IMR-90 (cell line): ENCODE measurements at regions not wholly inside any gene's neighbourhood (a gene's known extent, or its start where the extent isn't known, plus 50 kb on each side); places are given as distances from the start of the nearest gene placed in this dataset.

Experiments
- ATAC-seq: fragments of 200-7000 bp; cut with Tn5 transposase; 2 replicates; pipeline ENCODE4 v1.9.1; 2020; ENCODE audit warnings: low read depth, mild to moderate bottlenecking, moderate library complexity
- BruUV-seq: library from RNA; stranded (reverse); fragments of 400-500 nt; replicated peaks from 2 replicates; lab custom pipeline; 2021; lab: Mats Ljungman, UMichigan
- CTCF ChIA-PET: fragments of 300-600 bp; formaldehyde crosslinking; extraction: SDS; loops from one replicate; lab custom pipeline; 2021; ENCODE audit warnings: antibody characterized with exemption; lab: Yijun Ruan, JAX
- POLR2A ChIA-PET: fragments of 300-600 bp; sonication (Branson Sonifier 250); formaldehyde crosslinking; loops from one replicate; lab custom pipeline; 2022; ENCODE audit warnings: antibody characterized with exemption; ENCODE audit not compliant: unreplicated experiment; lab: Charles Lee
- DNase-seq: peaks from one replicate; pipeline ENCODE4 v3.0.0; 2013
- H2AFZ ChIP-seq: replicated peaks from 2 replicates; pipeline ENCODE3; 2013; ENCODE audit warnings: low read length, mild to moderate bottlenecking; ENCODE audit not compliant: poor library complexity
- H2AK5ac ChIP-seq: 2 replicates; pipeline ENCODE4 v1.6.1; 2013; ENCODE audit warnings: low read depth, low read length, inconsistent platforms
- H2AK9ac ChIP-seq: replicated peaks from 2 replicates; pipeline ENCODE3; 2013; ENCODE audit warnings: mild to moderate bottlenecking, low read depth, low read length, moderate library complexity; ENCODE audit not compliant: poor library complexity
- H2BK120ac ChIP-seq: 2 replicates; pipeline ENCODE4 v1.6.1; 2013; ENCODE audit warnings: low read depth, low read length, inconsistent platforms
- H2BK15ac ChIP-seq: 3 replicates; pipeline ENCODE4 v1.6.1; 2013; ENCODE audit warnings: low read depth, low read length, inconsistent platforms
- H2BK20ac ChIP-seq: 2 replicates; pipeline ENCODE4 v1.6.1; 2013; ENCODE audit warnings: low read depth, mild to moderate bottlenecking, inconsistent platforms, low read length, moderate library complexity
- H2BK5ac ChIP-seq: 2 replicates; pipeline ENCODE4 v1.6.1; 2013; ENCODE audit warnings: mild to moderate bottlenecking, low read depth, low read length, inconsistent platforms; ENCODE audit not compliant: poor library complexity, severe bottlenecking
- H3K14ac ChIP-seq: replicated peaks from 2 replicates; pipeline ENCODE4 v1.6.1; 2013; ENCODE audit warnings: low read depth, low read length, inconsistent platforms
- H3K18ac ChIP-seq: 2 replicates; pipeline ENCODE4 v1.6.1; 2013; ENCODE audit warnings: low read depth, low read length, control low read depth
- H3K23ac ChIP-seq: 2 replicates; pipeline ENCODE4 v1.6.1; 2013; ENCODE audit warnings: low read depth, low read length, inconsistent platforms
- H3K27ac ChIP-seq: 2 replicates; pipeline ENCODE4 v1.5.1; 2013; ENCODE audit warnings: mild to moderate bottlenecking, control low read depth, low read length; ENCODE audit not compliant: insufficient read depth
- H3K27me3 ChIP-seq: 2 replicates; pipeline ENCODE4 v1.6.1; 2013; ENCODE audit warnings: low read length; ENCODE audit not compliant: control insufficient read depth, insufficient read depth
- H3K36me3 ChIP-seq: 2 replicates; pipeline ENCODE4 v1.6.1; 2013; ENCODE audit warnings: low read length, mixed read lengths; ENCODE audit not compliant: control insufficient read depth, insufficient read depth
- H3K4ac ChIP-seq: 2 replicates; pipeline ENCODE4 v1.6.1; 2013; ENCODE audit warnings: low read depth, low read length, inconsistent platforms
- H3K4me1 ChIP-seq: 2 replicates; pipeline ENCODE4 v1.6.1; 2013; ENCODE audit warnings: low read length, mixed read lengths; ENCODE audit not compliant: control insufficient read depth, insufficient read depth
- H3K4me2 ChIP-seq: 2 replicates; pipeline ENCODE4 v1.6.1; 2013; ENCODE audit warnings: low read depth, mild to moderate bottlenecking, control low read depth, low read length, moderate library complexity
- H3K4me3 ChIP-seq: 2 replicates; pipeline ENCODE4 v1.5.1; 2013; ENCODE audit warnings: low read depth, mild to moderate bottlenecking, control low read depth, low read length, moderate library complexity; ENCODE audit not compliant: insufficient read depth
- H3K56ac ChIP-seq: 2 replicates; pipeline ENCODE4 v1.6.1; 2013; ENCODE audit warnings: low read length, inconsistent platforms; ENCODE audit not compliant: insufficient read depth; ENCODE audit errors: extremely low read depth
- H3K79me1 ChIP-seq, 2 experiments: 2 replicates each; pipeline ENCODE4 v1.6.1; 2013; ENCODE audit warnings: low read length in 2 of 2, inconsistent platforms in 1 of 2, low read depth in 1 of 2
- H3K9ac ChIP-seq: 2 replicates; pipeline ENCODE4 v1.6.1; 2013; ENCODE audit warnings: low read depth, low read length, control low read depth
- H3K9me1 ChIP-seq: 2 replicates; pipeline ENCODE4 v1.6.1; 2013; ENCODE audit warnings: low read length, inconsistent platforms; ENCODE audit not compliant: insufficient read depth
- H3K9me3 ChIP-seq: 2 replicates; pipeline ENCODE4 v1.6.1; 2013; ENCODE audit warnings: low read length; ENCODE audit not compliant: control insufficient read depth, insufficient read depth
- H4K20me1 ChIP-seq: 2 replicates; pipeline ENCODE4 v1.6.1; 2013; ENCODE audit warnings: low read length, inconsistent platforms; ENCODE audit not compliant: insufficient read depth
- H4K5ac ChIP-seq: 2 replicates; pipeline ENCODE4 v1.6.1; 2013; ENCODE audit warnings: mild to moderate bottlenecking, low read depth, low read length, control low read depth
- H4K8ac ChIP-seq, 2 experiments: 2 replicates each; pipeline ENCODE4 v1.6.1; 2013; ENCODE audit warnings: low read depth in 2 of 2, low read length in 2 of 2, control low read depth in 1 of 2, inconsistent platforms in 1 of 2
- H4K91ac ChIP-seq: 2 replicates; pipeline ENCODE4 v1.6.1; 2013; ENCODE audit warnings: low read depth, low read length, inconsistent platforms; ENCODE audit not compliant: insufficient read depth
- ELK1 ChIP-seq: fragments of 150-350 bp; IDR thresholded peaks from 2 replicates; pipeline ENCODE4 v1.6.1; 2016; ENCODE audit warnings: low read depth, mild to moderate bottlenecking, low read length, moderate library complexity, borderline replicate concordance
- MAFK ChIP-seq: IDR thresholded peaks from 2 replicates; pipeline ENCODE4 v1.6.1; 2012; ENCODE audit warnings: low read depth, low read length, improper control_type of control experiment
- MAZ ChIP-seq: IDR thresholded peaks from 2 replicates; pipeline ENCODE4 v1.6.1; 2012; ENCODE audit warnings: low read depth, mild to moderate bottlenecking, low read length, improper control_type of control experiment, moderate library complexity, borderline replicate concordance
- RAD21 ChIP-seq: IDR thresholded peaks from 2 replicates; pipeline ENCODE4 v1.6.1; 2012; ENCODE audit warnings: low read length, improper control_type of control experiment
- RCOR1 ChIP-seq: IDR thresholded peaks from 2 replicates; pipeline ENCODE4 v1.6.1; 2012; ENCODE audit warnings: mild to moderate bottlenecking, low read length, improper control_type of control experiment; ENCODE audit not compliant: insufficient replicate concordance
- RFX5 ChIP-seq: IDR thresholded peaks from 2 replicates; pipeline ENCODE4 v1.8.0; 2012; ENCODE audit warnings: low read depth, mild to moderate bottlenecking, low read length, moderate library complexity
- WGBS, 2 experiments: methylation state at CpG; one replicate each; pipeline versions ENCODE4 v1.1.5 to v1.1.7; 2013; ENCODE audit warnings: missing lambda C conversion rate in 2 of 2; ENCODE audit not compliant: insufficient read length in 1 of 2; ENCODE audit errors: extremely low coverage in 2 of 2; 5-methylcytosine and 5-hydroxymethylcytosine counted together
- dilution Hi-C: fragments of 300-500 bp; cut with HindIII; formaldehyde crosslinking; loops from one replicate; pipeline ENCODE4 v1.14.3; 2018; ENCODE audit warnings: low sequenced_read_pairs; ENCODE audit not compliant: unreplicated experiment
- in situ Hi-C: fragments of 300-500 bp; cut with MboI; formaldehyde crosslinking; loops from 3 replicates; pipeline ENCODE4 v1.14.3; 2019; ENCODE audit warnings: low sequenced_read_pairs, inconsistent platforms, mixed read lengths
- intact Hi-C: fragments of 100-400 bp; cut with micrococcal nuclease; formaldehyde crosslinking; loops from 2 replicates; pipeline ENCODE4 v1.10.0; 2022

- Histone ChIP-seq H3K79me1 (no peaks in the 10 kb centered on the region), H3K9me3 (no peaks in the 10 kb centered on the region), H4K91ac (no peak overlapping the region), H3K27me3 (peaks cover 29% of the 10 kb centered on the region), H2BK20ac (no peak overlapping the region), H2AK9ac (no peak overlapping the region), H2AFZ (no peak overlapping the region), H3K36me3 (no peaks in the 10 kb centered on the region), H3K18ac (no peak overlapping the region), H3K23ac (no peak overlapping the region), H3K9ac (no peak overlapping the region), H2BK15ac (no peak overlapping the region), H3K4me3 (no peak overlapping the region), H3K14ac (no peak overlapping the region), H3K4me2 (no peak overlapping the region), H3K4ac (no peak overlapping the region), H3K9me1 (no peaks in the 10 kb centered on the region), H4K20me1 (no peaks in the 10 kb centered on the region), H2BK120ac (no peak overlapping the region), H2AK5ac (no peak overlapping the region), H3K4me1 (no peaks in the 10 kb centered on the region), H4K5ac (no peak overlapping the region), H3K27ac (no peak overlapping the region), H4K8ac (no peak overlapping the region), H3K56ac (no peak overlapping the region), H2BK5ac (no peak overlapping the region)
- WGBS, 2 experiments, result no CpG with 5 or more reads among the region's 7 CpGs
- intact Hi-C loops, result no loop called here
- no peak for TF ChIP-seq RAD21
- TF ChIP-seq MAFK, result no peak
- no peak for TF ChIP-seq RCOR1
- TF ChIP-seq RFX5, result no peak
- TF ChIP-seq ELK1, result no peak
- TF ChIP-seq MAZ, result no peak
- no peak for ATAC-seq
- CTCF ChIA-PET, result no interaction called here
- DNase-seq, result no peak
- in situ Hi-C loops, result no loop called here
- BruUV-seq, result no TSS peak
- POLR2A ChIA-PET, result interaction anchor here (0.6 kb wide), 1 partner anchor 21 kb away, joined by 3 read pairs; no protein-coding TSS in a partner anchor
- dilution Hi-C loops, result no loop called here
Observed at GRCh38 chr14:96734076-96734622, 63.0 kb upstream of the VRK1 start.
